DMS 273 (cell line): ENCODE measurements at regions not wholly inside any gene's neighbourhood (a gene's known extent, or its start where the extent isn't known, plus 50 kb on each side); places are given as distances from the start of the nearest gene placed in this dataset.

Experiments
- DNase-seq: peaks from one replicate; lab custom pipeline; 2025; ENCODE audit not compliant: unreplicated experiment; lab: John Stamatoyannopoulos, UW

- peak; percentile 56 for DNase-seq
Measured at GRCh38 chr1:11407301-11407994, 71.5 kb upstream of the DISP3 start.

GRCh38 chr1:11412141-11412540 is 66.8 kb upstream of the DISP3 start:
- peak; percentile 96 for DNase-seq

GRCh38 chr1:11413986-11414391 is 65.0 kb upstream of the DISP3 start:
- DNase-seq = peak; percentile 50

GRCh38 chr1:11414926-11415538 is 63.9 kb upstream of the DISP3 start:
- peak; percentile 58 for DNase-seq

- DNase-seq = peak; percentile 90
Measured at GRCh38 chr1:11417162-11417561, 61.8 kb upstream of the DISP3 start.

- no peak for DNase-seq
Measured at GRCh38 chr1:11418056-11418455, 60.9 kb upstream of the DISP3 start.

- DNase-seq = no peak
Measured at GRCh38 chr1:11421443-11421842, 57.5 kb upstream of the DISP3 start.

- DNase-seq = peak; percentile 34
Measured at GRCh38 chr1:11422686-11423085, 56.3 kb upstream of the DISP3 start.

- DNase-seq = no peak
Measured at GRCh38 chr1:11426617-11427016, 52.3 kb upstream of the DISP3 start.

- DNase-seq = no peak
Measured at GRCh38 chr1:11428789-11429188, 50.2 kb upstream of the DISP3 start.
